HG03103 (cell line): ENCODE measurements at regions not wholly inside any gene's neighbourhood (a gene's known extent, or its start where the extent isn't known, plus 50 kb on each side); places are given as distances from the start of the nearest gene placed in this dataset.
"Not testable (repeated sequence)": the region's sequence is repeated elsewhere in the genome, so short reads cannot be mapped to it uniquely, and the experiment has no call there.

Source experiments
- ATAC-seq: cut with Tn5 transposase; IDR thresholded peaks from one replicate; pipeline ENCODE4 v1.9.1; 2021; ENCODE audit warnings: low read depth; ENCODE audit not compliant: unreplicated experiment

GRCh38 chr3:78279091-78279490 is 1239.2 kb downstream of the ROBO2 start:
- ATAC-seq: no peak

DNA sequence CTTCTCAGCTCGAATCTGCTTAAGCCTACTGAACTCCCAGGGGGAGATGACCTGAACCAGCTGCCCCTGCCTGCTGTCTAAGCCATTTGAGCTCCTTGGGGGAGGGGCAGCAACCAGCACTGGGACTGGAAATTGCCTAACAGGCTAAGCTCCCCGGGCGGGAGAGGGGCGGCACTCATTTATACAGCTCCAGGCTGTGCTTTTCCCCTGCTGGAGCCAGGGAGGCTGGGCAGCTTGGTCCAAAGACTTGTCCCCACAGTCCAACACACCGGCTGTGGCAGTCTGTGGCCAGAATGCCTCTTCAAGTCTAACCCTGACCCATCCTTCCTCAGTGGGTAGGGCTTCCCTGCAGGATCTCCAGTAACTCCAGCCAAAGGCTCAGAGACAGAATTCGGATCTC is 1241.5 kb downstream of the ROBO2 start:
- no peak for ATAC-seq

- no peak for ATAC-seq
These were observed 1244.1 kb downstream of the ROBO2 start for GRCh38 chr3:78283994-78284393.

GRCh38 chr3:78285032-78285728 is 1245.3 kb downstream of the ROBO2 start:
- no peak for ATAC-seq

- ATAC-seq: no peak
These were observed 1247.2 kb downstream of the ROBO2 start for GRCh38 chr3:78287085-78287484.

- ATAC-seq: no peak
These were observed 1253.4 kb downstream of the ROBO2 start for GRCh38 chr3:78293284-78293683.

GRCh38 chr3:78304115-78304514 is 1264.2 kb downstream of the ROBO2 start:
- ATAC-seq: no peak

GRCh38 chr3:78312851-78313250 is 1273.0 kb downstream of the ROBO2 start:
- no peak for ATAC-seq

GRCh38 chr3:78313332-78313731 is 1273.4 kb downstream of the ROBO2 start:
- ATAC-seq: no peak

GRCh38 chr3:78314327-78314726 is 1274.4 kb downstream of the ROBO2 start:
- ATAC-seq: no peak

GRCh38 chr3:78317774-78318173 is 1277.9 kb downstream of the ROBO2 start:
- ATAC-seq: no peak

- ATAC-seq: no peak
These were observed 1282.9 kb downstream of the ROBO2 start for GRCh38 chr3:78322780-78323179.

DNA sequence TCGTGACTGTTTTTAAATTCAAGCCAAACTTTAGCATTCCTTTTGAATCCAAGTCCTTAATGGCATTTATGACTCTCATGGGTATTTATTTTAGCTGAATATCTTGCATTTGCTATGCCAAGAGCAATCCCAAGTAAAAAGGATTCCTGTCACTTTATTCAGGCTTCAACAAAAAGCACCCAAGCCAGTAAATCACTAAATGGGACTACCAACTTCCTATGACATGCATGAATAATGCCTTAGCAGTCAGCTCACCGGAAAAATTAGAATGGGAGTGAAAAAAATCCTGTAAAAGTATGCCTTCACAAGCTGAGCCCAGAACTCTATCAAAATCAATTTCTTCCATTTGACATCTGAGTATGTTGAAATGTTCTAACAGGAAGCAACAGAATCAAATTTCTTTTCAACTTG is 1297.9 kb downstream of the ROBO2 start:
- no peak for ATAC-seq

DNA sequence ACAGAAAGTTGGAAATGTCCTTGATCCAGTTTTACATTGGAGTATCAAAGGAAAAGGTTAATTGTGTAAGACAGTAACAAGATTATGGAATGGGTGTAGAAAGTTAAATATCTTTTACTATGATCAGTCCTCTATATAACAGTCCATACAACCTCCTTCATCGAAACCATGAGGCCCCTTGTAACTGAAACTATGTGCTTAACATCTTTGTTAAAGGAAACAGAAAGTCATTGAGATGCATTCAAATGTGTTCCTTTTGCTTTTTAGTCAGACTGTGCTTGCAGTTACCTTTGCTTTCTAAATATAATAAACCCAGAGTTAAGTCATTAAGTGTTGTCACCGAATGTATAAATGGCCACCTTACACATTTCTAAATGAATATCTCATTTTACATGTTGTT is 1298.5 kb downstream of the ROBO2 start:
- peak; percentile 97 for ATAC-seq

- ATAC-seq: no peak
These were observed 1303.3 kb downstream of the ROBO2 start for GRCh38 chr3:78343221-78343620.

- ATAC-seq: not testable (repeated sequence)
These were observed 1304.4 kb downstream of the ROBO2 start for GRCh38 chr3:78344267-78344666.

DNA sequence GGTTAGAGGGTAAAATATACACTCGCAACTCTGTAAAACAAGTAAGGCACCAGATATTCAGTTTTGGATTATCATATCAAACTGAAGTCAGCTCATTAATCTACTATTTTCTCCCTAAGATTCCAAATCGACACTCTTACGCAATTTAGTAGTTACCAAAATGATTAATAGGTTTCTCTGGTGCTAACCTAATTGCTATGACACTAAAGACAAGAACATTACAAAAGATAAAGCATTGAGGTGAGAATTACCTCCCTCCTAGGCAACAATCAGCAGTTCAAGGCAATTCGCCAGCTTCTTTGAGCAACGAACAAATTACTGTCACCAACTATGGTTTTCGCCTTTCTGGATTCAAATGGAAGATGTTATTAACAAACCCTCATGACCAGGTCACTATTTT is 1305.0 kb downstream of the ROBO2 start:
- ATAC-seq: no peak

GRCh38 chr3:78347176-78347575 is 1307.3 kb downstream of the ROBO2 start:
- no peak for ATAC-seq

DNA sequence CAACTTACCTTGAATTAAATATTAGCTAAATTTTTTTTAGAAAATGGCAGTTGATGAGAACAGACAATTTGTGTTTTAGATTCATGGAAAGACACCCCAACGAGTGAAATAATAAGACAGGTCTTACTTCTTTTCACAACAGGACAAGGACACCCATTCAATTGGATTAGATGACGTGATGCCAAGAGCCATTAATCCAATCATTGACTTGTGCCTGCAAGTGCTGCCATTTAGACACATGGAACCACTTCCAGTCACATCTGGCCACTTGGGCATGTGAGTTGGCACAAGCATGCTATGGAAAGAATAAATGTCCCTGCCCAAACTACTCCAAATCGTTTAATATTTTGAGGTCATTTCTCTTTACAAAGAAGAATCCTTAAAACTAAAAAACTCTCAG is 1308.8 kb downstream of the ROBO2 start:
- ATAC-seq: no peak

- ATAC-seq: no peak
These were observed 1309.7 kb downstream of the ROBO2 start for GRCh38 chr3:78349571-78349970.

GRCh38 chr3:78351334-78351733 is 1311.4 kb downstream of the ROBO2 start:
- no peak for ATAC-seq

DNA sequence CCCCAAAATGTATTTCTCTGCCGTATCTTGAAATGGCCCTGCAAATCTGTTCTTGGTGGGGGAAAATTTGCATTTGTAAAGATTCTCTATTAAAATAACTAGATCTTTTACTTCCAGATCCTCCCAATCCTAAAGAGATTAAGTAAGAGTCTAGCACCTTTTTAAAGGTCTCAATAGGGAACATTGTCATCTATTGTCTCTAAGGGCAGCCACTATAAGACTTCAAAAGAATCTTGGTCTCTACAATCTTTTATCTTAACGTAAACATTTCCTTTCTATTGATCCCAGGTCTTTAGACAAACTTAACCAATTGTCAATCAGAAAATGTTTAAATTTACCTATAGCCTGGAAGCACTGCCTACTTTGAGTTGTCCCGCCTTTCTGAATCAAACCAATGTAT is 1313.3 kb downstream of the ROBO2 start:
- ATAC-seq: no peak

DNA sequence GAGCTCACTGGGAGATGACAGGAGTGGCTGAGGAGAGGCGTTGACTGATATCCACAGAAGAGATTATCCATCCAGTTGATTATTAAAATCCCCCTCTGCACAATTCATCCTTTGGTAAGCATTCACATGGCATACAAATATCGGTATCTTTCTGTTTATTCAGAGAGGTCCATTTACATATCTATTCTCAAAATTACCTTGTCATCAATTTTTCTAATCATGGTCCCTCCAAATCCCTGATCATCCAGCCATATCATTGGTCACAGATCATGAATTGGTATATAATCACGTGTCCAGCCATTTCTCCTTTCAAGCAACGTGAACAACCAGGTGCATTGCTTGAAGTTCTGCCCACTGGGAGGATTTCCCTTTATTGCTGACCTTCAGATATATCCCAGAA is 1321.0 kb downstream of the ROBO2 start:
- ATAC-seq: no peak
